ENCODE measurements at regions not wholly inside any gene's neighbourhood (a gene's known extent, or its start where the extent isn't known, plus 50 kb on each side); places are given as distances from the start of the nearest gene placed in this dataset.

GRCh38 chr4:11514779-11515419 lies 86.2 kb upstream of the HS3ST1 start:
- TF ChIP-seq CTCF (IDR thresholded peaks at IDR 0.05) (no peak), POLR2A (IDR thresholded peaks at IDR 0.05) (no peak)

Measured in heart left ventricle (tissue), 13 donors.